ENCODE measurements at regions not wholly inside any gene's neighbourhood (a gene's known extent, or its start where the extent isn't known, plus 50 kb on each side); places are given as distances from the start of the nearest gene placed in this dataset.

DNA sequence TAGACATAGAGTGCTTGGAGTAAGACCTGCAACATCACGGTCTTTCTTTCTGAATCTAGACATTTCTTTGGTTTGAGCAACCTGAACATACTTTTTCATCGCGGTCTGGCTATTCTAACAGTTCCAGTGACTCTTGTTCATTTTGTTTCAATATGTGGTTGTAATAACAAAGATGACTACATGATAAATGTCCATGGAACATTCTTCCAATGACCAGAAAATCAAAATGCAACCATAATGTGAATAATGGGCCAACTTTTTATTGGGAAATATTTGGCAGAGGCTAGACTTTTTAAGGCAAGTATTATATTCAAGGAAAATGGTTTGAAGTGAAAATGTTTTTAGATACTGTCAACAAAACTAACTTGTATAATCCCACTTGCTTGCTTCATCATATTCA, 282.5 kb downstream of the INHBA start:
- H3K4me2 ChIP-seq (ENCODE audit: low read length): no peak overlapping the region
- H3K9me3 ChIP-seq (ENCODE audit: low read length): no peaks in the 10 kb centered on the region
- no peak overlapping the region for H3K27ac ChIP-seq (ENCODE audit: low read length)
- TF ChIP-seq TAF1 (IDR thresholded peaks at IDR 0.05; ENCODE audit: low read depth) (no peak), EZH2 (IDR thresholded peaks at IDR 0.05; ENCODE audit: borderline replicate concordance, insufficient read depth, low read length, poor library complexity, severe bottlenecking) (no peak), EP300 (conservative IDR thresholded peaks at IDR 0.05; ENCODE audit: poor library complexity, severe bottlenecking) (no peak), SMC3 (conservative IDR thresholded peaks at IDR 0.05; ENCODE audit: poor library complexity) (no peak), POLR2AphosphoS5 (IDR thresholded peaks at IDR 0.05) (no peak), MXI1 (conservative IDR thresholded peaks at IDR 0.05; ENCODE audit: poor library complexity, severe bottlenecking) (no peak), RAD21 (conservative IDR thresholded peaks at IDR 0.05) (no peak)
- TF ChIP-seq, protein P1, sequence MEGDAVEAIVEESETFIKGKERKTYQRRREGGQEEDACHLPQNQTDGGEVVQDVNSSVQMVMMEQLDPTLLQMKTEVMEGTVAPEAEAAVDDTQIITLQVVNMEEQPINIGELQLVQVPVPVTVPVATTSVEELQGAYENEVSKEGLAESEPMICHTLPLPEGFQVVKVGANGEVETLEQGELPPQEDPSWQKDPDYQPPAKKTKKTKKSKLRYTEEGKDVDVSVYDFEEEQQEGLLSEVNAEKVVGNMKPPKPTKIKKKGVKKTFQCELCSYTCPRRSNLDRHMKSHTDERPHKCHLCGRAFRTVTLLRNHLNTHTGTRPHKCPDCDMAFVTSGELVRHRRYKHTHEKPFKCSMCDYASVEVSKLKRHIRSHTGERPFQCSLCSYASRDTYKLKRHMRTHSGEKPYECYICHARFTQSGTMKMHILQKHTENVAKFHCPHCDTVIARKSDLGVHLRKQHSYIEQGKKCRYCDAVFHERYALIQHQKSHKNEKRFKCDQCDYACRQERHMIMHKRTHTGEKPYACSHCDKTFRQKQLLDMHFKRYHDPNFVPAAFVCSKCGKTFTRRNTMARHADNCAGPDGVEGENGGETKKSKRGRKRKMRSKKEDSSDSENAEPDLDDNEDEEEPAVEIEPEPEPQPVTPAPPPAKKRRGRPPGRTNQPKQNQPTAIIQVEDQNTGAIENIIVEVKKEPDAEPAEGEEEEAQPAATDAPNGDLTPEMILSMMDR (IDR thresholded peaks at IDR 0.05; ENCODE audit: poor library complexity, severe bottlenecking): no peak
- TF ChIP-seq, protein P2, sequence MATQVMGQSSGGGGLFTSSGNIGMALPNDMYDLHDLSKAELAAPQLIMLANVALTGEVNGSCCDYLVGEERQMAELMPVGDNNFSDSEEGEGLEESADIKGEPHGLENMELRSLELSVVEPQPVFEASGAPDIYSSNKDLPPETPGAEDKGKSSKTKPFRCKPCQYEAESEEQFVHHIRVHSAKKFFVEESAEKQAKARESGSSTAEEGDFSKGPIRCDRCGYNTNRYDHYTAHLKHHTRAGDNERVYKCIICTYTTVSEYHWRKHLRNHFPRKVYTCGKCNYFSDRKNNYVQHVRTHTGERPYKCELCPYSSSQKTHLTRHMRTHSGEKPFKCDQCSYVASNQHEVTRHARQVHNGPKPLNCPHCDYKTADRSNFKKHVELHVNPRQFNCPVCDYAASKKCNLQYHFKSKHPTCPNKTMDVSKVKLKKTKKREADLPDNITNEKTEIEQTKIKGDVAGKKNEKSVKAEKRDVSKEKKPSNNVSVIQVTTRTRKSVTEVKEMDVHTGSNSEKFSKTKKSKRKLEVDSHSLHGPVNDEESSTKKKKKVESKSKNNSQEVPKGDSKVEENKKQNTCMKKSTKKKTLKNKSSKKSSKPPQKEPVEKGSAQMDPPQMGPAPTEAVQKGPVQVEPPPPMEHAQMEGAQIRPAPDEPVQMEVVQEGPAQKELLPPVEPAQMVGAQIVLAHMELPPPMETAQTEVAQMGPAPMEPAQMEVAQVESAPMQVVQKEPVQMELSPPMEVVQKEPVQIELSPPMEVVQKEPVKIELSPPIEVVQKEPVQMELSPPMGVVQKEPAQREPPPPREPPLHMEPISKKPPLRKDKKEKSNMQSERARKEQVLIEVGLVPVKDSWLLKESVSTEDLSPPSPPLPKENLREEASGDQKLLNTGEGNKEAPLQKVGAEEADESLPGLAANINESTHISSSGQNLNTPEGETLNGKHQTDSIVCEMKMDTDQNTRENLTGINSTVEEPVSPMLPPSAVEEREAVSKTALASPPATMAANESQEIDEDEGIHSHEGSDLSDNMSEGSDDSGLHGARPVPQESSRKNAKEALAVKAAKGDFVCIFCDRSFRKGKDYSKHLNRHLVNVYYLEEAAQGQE (IDR thresholded peaks at IDR 0.05; ENCODE audit: borderline replicate concordance): no peak
- no peaks in the 10 kb centered on the region for H3K79me2 ChIP-seq (replicated peaks; ENCODE audit: insufficient read depth, low read length)
- no peak overlapping the region for H2AFZ ChIP-seq (ENCODE audit: low read depth, low read length)
- H3K36me3 ChIP-seq (ENCODE audit: insufficient read depth, low read length): no peaks in the 10 kb centered on the region
- no peak overlapping the region for H3K9ac ChIP-seq (ENCODE audit: low read length)
- H3K4me3 ChIP-seq (ENCODE audit: low read length): no peak overlapping the region
- H3F3A ChIP-seq (ENCODE audit: insufficient read depth, low read length, poor library complexity, severe bottlenecking): no peaks in the 10 kb centered on the region
- H4K20me1 ChIP-seq (ENCODE audit: insufficient read depth): no peaks in the 10 kb centered on the region
- no peaks in the 10 kb centered on the region for H3K27me3 ChIP-seq (ENCODE audit: insufficient read depth, low read depth, low read length)
- H3K9me2 ChIP-seq (ENCODE audit: insufficient read depth, low read length): no peaks in the 10 kb centered on the region

DNA sequence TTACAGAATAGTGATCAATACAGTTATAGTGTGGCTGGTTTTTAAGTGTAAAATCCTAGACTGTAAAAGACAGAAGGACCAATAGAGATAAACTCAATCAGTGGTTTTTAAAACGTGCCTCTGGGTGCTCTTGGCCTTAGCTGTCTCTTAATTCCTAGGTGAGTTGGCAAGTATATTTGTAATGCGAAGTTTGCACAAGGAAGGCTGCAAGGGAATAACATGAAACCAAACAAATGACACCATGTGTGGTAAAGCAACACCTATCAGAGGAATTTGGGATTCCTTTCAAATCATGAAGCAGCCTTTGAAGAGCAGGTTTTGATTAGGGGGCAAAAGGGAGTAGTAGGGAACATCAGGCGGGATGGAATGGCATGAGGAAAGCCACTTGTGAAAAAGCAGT, 284.6 kb downstream of the INHBA start:
- Histone ChIP-seq H3K27me3 (ENCODE audit: insufficient read depth, low read depth, low read length) (no peaks in the 10 kb centered on the region), H4K20me1 (ENCODE audit: insufficient read depth) (no peaks in the 10 kb centered on the region), H3K9ac (ENCODE audit: low read length) (no peak overlapping the region), H2AFZ (ENCODE audit: low read depth, low read length) (no peak overlapping the region), H3K27ac (ENCODE audit: low read length) (no peak overlapping the region), H3K9me3 (ENCODE audit: low read length) (no peaks in the 10 kb centered on the region), H3K79me2 (replicated peaks; ENCODE audit: insufficient read depth, low read length) (no peaks in the 10 kb centered on the region), H3K36me3 (ENCODE audit: insufficient read depth, low read length) (no peaks in the 10 kb centered on the region), H3K4me2 (ENCODE audit: low read length) (no peak overlapping the region), H3F3A (ENCODE audit: insufficient read depth, low read length, poor library complexity, severe bottlenecking) (no peaks in the 10 kb centered on the region), H3K9me2 (ENCODE audit: insufficient read depth, low read length) (no peaks in the 10 kb centered on the region), H3K4me3 (ENCODE audit: low read length) (no peak overlapping the region)
- TF ChIP-seq TAF1 (IDR thresholded peaks at IDR 0.05; ENCODE audit: low read depth) (no peak), RAD21 (conservative IDR thresholded peaks at IDR 0.05) (no peak), MXI1 (conservative IDR thresholded peaks at IDR 0.05; ENCODE audit: poor library complexity, severe bottlenecking) (no peak), EZH2 (IDR thresholded peaks at IDR 0.05; ENCODE audit: borderline replicate concordance, insufficient read depth, low read length, poor library complexity, severe bottlenecking) (no peak), POLR2AphosphoS5 (IDR thresholded peaks at IDR 0.05) (no peak), EP300 (conservative IDR thresholded peaks at IDR 0.05; ENCODE audit: poor library complexity, severe bottlenecking) (no peak), SMC3 (conservative IDR thresholded peaks at IDR 0.05; ENCODE audit: poor library complexity) (no peak)
- TF ChIP-seq, protein P1 (IDR thresholded peaks at IDR 0.05; ENCODE audit: poor library complexity, severe bottlenecking): no peak
- TF ChIP-seq, protein P2 (IDR thresholded peaks at IDR 0.05; ENCODE audit: borderline replicate concordance): no peak

Measured in neural cell (in vitro differentiated cells).